Heart right ventricle (tissue), 16 donors: ENCODE measurements at regions not wholly inside any gene's neighbourhood (a gene's known extent, or its start where the extent isn't known, plus 50 kb on each side); places are given as distances from the start of the nearest gene placed in this dataset.

Source experiments
- ATAC-seq, 8 donors: fragments of 200-7000 bp; cut with Tn5 transposase; one replicate each; pipeline ENCODE4 v1.9.1; 2020; ENCODE audit warnings: mild to moderate bottlenecking in 8 of 8, moderate library complexity in 8 of 8, moderate number of reproducible peaks in 1 of 8
- DNase-seq, 2 donors: peaks; one replicate each; pipeline ENCODE4 v3.0.0-alpha.2; 2020
- H3K27ac ChIP-seq, 10 donors: fragments of 200-600 bp; sonication (generic) in 2 of 10; one replicate each; pipeline versions ENCODE4 v1.5.0 to v1.8.0; 2020 to 2022; ENCODE audit warnings: mild to moderate bottlenecking in 3 of 10
- H3K27me3 ChIP-seq, 7 donors: fragments of 200-600 bp; one replicate each; pipeline ENCODE4 v1.8.0; 2021 to 2022; ENCODE audit warnings: mild to moderate bottlenecking in 2 of 7
- H3K36me3 ChIP-seq, 9 donors: fragments of 200-600 bp; sonication (generic) in 1 of 9; one replicate each; pipeline versions ENCODE4 v1.5.0 to v1.8.0; 2020 to 2022; ENCODE audit warnings: mild to moderate bottlenecking in 2 of 9
- H3K4me1 ChIP-seq, 9 donors: fragments of 200-600 bp; sonication (generic) in 1 of 9; one replicate each; pipeline versions ENCODE4 v1.5.0 to v1.8.0; 2020 to 2022; ENCODE audit warnings: mild to moderate bottlenecking in 4 of 9
- H3K4me3 ChIP-seq, 10 donors: fragments of 200-600 bp; sonication (generic) in 2 of 10; one replicate each; pipeline versions ENCODE4 v1.5.0 to v1.8.0; 2020 to 2022; ENCODE audit warnings: mild to moderate bottlenecking in 7 of 10, moderate library complexity in 2 of 10
- H3K9me3 ChIP-seq, 11 donors: fragments of 200-600 bp in 10 of 11; sonication (generic) in 2 of 11; one replicate each; pipeline versions ENCODE4 v1.5.0 to v1.8.0; 2013 to 2022; ENCODE audit warnings: mild to moderate bottlenecking in 2 of 11, control low read depth in 1 of 11, moderate library complexity in 1 of 11
- WGBS, 2 donors: extraction: QIAGEN DNeasy Blood & Tissue Kit; methylation state at CpG; one replicate each; pipeline ENCODE4 v1.1.7; 2013; ENCODE audit warnings: inconsistent platforms in 1 of 2; 5-methylcytosine and 5-hydroxymethylcytosine counted together
- intact Hi-C, 10 donors: fragments of 100-400 bp; cut with DNase I; formaldehyde crosslinking; loops; one replicate each; pipeline versions ENCODE4 v1.11.1 to v1.14.2; 2022
- TF ChIP-seq, protein P1 (sequence below), 9 donors: fragments of 200-600 bp; sonication (generic) in 2 of 9; IDR thresholded peaks; one replicate each; pipeline versions ENCODE4 v1.5.0 to v1.8.0; 2021 to 2022; ENCODE audit warnings: antibody characterized with exemption in 9 of 9, mild to moderate bottlenecking in 5 of 9, moderate library complexity in 1 of 9
- donor health status: Arrhythmogenic right ventricular cardiomyopathy.
- donor health status: ischemic (EF 13 %, LVEDD 7.1; RV severe dilation, severe dysfunction).
- donor health status: healthy with polysubstance abuse.
- donor health status: DM: no; HTN: yes; CAD: no.
- donor health status: DM: no; HTN: no; CAD: no.
- donor health status: ischemic (EF 25% LVEDD 6.9; RV normal size, moderate dysfunction).
- donor health status: ischemic (EF 25% LVEDD 5.7; RV mildly dilated, moderate dysfunction).
- donor health status: healthy.
- donor health status: DM: yes; HTN: yes; CAD: no.
- donor health status: Ischemic cardiomyopathy.
- donor health status: ischemic (EF 35%, LVEDD 5.7; RV mildly dilated, moderate dysfunction).
- donor health status: nonischemic (EF 11% LVEDD 7.7; RV severe dilation, severe dysfunction).
- donor health status: DM: yes; HTN: yes; CAD: no.
- donor health status: PGD.
- donor health status: ischemic (EF 29% LVEDD 5.4; RV normal size, mild dysfunction).
- donor health status: nonischemic (EF 23%, LVEDD 6.1; RV moderate dilation, normal function).

DNA sequence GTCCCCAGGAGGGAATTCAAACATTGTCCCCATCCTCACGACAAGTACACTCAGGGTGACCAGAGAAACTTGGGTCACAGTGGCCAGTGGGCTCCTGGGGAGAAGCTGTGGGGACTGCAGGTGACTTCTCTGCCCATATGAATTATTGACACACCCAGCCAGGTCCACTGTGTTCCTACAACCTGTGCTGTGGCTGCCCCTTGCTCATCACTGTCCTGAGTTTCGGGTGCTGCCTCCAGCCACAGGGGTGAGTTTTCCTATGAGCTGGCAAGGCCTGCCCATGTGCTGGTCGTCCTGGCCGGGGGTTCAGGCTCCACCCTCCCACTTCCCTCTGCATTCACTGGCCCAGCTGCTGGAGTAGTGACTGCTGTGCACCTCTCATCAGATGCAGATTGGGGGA is 59.0 kb upstream of the RBFOX3 start:
- Histone ChIP-seq H3K4me3 (no peak overlapping the region), H3K27me3 (peaks cover 0 to 68% (median 52%) of the 10 kb centered on the region in 7 donors), H3K27ac (no peak overlapping the region), H3K36me3 (no peaks in the 10 kb centered on the region), H3K4me1 (peaks cover 0 to 12% (median 8%) of the 10 kb centered on the region in 9 donors), H3K9me3 (peaks cover 0 to 25% (median 8%) of the 10 kb centered on the region in 11 donors)
- DNase-seq (no peak), ATAC-seq (no peak)
- WGBS, 2 donors, result 28 to 45% methylated on average over 4 of the region's 4 CpGs
- TF ChIP-seq, protein P1, sequence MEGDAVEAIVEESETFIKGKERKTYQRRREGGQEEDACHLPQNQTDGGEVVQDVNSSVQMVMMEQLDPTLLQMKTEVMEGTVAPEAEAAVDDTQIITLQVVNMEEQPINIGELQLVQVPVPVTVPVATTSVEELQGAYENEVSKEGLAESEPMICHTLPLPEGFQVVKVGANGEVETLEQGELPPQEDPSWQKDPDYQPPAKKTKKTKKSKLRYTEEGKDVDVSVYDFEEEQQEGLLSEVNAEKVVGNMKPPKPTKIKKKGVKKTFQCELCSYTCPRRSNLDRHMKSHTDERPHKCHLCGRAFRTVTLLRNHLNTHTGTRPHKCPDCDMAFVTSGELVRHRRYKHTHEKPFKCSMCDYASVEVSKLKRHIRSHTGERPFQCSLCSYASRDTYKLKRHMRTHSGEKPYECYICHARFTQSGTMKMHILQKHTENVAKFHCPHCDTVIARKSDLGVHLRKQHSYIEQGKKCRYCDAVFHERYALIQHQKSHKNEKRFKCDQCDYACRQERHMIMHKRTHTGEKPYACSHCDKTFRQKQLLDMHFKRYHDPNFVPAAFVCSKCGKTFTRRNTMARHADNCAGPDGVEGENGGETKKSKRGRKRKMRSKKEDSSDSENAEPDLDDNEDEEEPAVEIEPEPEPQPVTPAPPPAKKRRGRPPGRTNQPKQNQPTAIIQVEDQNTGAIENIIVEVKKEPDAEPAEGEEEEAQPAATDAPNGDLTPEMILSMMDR (IDR thresholded peaks at IDR 0.05), result no peak
- intact Hi-C loops, result no loop called here

DNA sequence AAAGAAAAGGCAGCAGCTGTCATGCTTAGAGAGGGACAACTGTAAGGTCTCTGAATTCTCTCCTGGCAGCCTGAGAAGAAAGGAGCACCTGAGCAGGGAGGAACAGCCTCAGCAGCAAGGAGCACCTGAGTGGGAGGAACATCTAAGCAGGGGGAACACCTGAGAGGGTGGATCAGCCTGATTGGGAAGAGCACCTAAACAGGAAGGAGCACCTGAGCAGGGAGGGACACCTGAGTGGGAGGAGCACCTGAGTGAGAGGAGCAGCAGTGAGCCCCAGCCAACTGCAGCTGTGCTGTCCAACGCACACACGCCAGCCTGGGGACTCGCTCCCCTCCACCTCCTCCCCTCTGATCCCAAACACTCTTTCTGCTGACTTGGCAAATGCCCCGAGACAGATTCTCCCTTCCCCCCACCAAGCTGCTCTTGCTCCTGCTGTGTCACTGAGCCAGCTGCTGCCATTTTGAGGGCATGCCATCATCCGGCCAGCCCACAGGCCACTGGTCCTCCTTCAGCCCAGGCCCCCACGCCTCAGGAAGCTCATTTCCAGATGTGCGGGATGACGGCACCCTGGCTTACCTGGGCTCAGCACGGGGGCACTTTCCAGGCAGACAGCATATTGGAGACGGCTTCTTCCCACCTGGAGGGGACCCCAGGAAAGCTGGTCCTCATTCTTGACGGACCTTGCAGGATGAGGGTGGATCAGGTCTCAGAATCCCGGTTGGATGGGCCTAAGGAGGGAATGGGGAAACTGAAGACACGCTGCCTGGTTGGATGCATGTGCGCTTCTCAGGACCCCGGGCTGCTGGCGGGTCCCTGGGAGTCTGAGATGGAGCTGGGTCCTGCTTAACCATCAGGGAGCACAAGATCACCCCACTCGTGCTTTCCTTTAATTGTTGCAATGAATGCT is 57.7 kb upstream of the RBFOX3 start:
- H3K27ac ChIP-seq, result no peak overlapping the region
- H3K9me3 ChIP-seq, result peaks cover 0 to 14% (median 6%) of the 10 kb centered on the region in 11 donors
- intact Hi-C loops, result no loop called here
- 68% methylated on average over 17 of the region's 17 CpGs for WGBS, 2 donors
- no peaks in the 10 kb centered on the region for H3K36me3 ChIP-seq
- TF ChIP-seq, protein P1 (IDR thresholded peaks at IDR 0.05), result no peak
- peaks cover 0 to 12% (median 8%) of the 10 kb centered on the region in 9 donors for H3K4me1 ChIP-seq
- H3K4me3 ChIP-seq, result no peak overlapping the region
- ATAC-seq (no peak), DNase-seq (no peak)
- H3K27me3 ChIP-seq, result peaks cover 0 to 62% (median 50%) of the 10 kb centered on the region in 7 donors

DNA sequence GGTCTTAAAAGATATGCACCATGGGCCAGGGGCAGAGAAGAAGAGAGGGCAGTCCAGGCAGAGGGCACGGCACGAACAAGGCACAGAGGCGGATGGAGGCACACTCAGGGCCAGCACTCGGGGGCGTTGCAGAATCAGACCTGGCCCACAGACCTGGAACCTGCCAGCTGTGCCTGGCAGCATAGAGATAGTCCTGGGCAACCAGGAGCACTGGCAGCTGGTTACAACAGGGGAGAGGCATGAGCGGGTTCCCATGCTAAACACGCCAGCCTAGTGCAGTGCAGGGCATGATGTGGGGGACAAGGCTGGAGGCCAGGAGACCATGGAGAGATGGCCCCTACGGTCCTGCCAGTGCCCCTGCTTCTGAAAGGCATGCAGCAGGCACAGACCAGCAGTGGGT is 56.9 kb upstream of the RBFOX3 start:
- DNase-seq (no peak), ATAC-seq (no peak)
- 90 to 94% methylated on average over 8 of the region's 8 CpGs for WGBS, 2 donors
- Histone ChIP-seq H3K36me3 (no peaks in the 10 kb centered on the region), H3K27me3 (peaks cover 0 to 56% (median 43%) of the 10 kb centered on the region in 7 donors), H3K4me1 (peaks cover 0 to 16% (median 8%) of the 10 kb centered on the region in 9 donors), H3K9me3 (peaks cover 0 to 7% (median 0%) of the 10 kb centered on the region in 11 donors), H3K27ac (no peak overlapping the region), H3K4me3 (no peak overlapping the region)
- intact Hi-C loops, result no loop called here
- TF ChIP-seq, protein P1 (IDR thresholded peaks at IDR 0.05), result no peak

GRCh38 chr17:79667121-79667715 is 56.4 kb upstream of the RBFOX3 start:
- ATAC-seq, result no peak
- Histone ChIP-seq H3K36me3 (no peaks in the 10 kb centered on the region), H3K9me3 (peaks cover 0 to 7% (median 0%) of the 10 kb centered on the region in 11 donors), H3K27me3 (peaks cover 0 to 51% (median 41%) of the 10 kb centered on the region in 7 donors), H3K4me3 (no peak overlapping the region), H3K4me1 (peaks cover 0 to 20% (median 8%) of the 10 kb centered on the region in 9 donors), H3K27ac (no peak overlapping the region)
- no peak for DNase-seq
- intact Hi-C loops, result no loop called here
- TF ChIP-seq, protein P1 (IDR thresholded peaks at IDR 0.05), result no peak
- 84 to 85% methylated on average over 14 of the region's 14 CpGs for WGBS, 2 donors
